Fibroblast of lung (primary cell): ENCODE measurements at regions not wholly inside any gene's neighbourhood (a gene's known extent, or its start where the extent isn't known, plus 50 kb on each side); places are given as distances from the start of the nearest gene placed in this dataset.

Source experiments
- DNase-seq, 2 donors: peaks; one replicate each; pipeline versions ENCODE4 v3.0.0 to v3.0.0-alpha.2; 2010; ENCODE audit warnings: low read depth in 2 of 2
- H2AFZ ChIP-seq: 2 replicates; pipeline ENCODE4 v1.5.1; 2012; ENCODE audit warnings: low read length, control low read depth, inconsistent platforms
- H3K27ac ChIP-seq: 2 replicates; pipeline ENCODE4 v1.5.1; 2011; ENCODE audit warnings: low read length, control low read depth; ENCODE audit not compliant: insufficient read depth
- H3K27me3 ChIP-seq: 2 replicates; pipeline ENCODE4 v1.5.1; 2011; ENCODE audit warnings: mild to moderate bottlenecking, low read length; ENCODE audit not compliant: control insufficient read depth, insufficient read depth
- H3K36me3 ChIP-seq: 2 replicates; pipeline ENCODE4 v1.5.1; 2011; ENCODE audit warnings: low read length; ENCODE audit not compliant: control insufficient read depth, insufficient read depth
- H3K4me1 ChIP-seq: 2 replicates; pipeline ENCODE4 v1.5.1; 2011; ENCODE audit warnings: low read length; ENCODE audit not compliant: control insufficient read depth, insufficient read depth; ENCODE audit errors: extremely low read depth
- H3K4me2 ChIP-seq: 2 replicates; pipeline ENCODE4 v1.5.1; 2011; ENCODE audit warnings: low read length, control low read depth; ENCODE audit not compliant: insufficient read depth; ENCODE audit errors: extremely low read depth
- H3K4me3 ChIP-seq, 4 experiments: fragments of 200-600 bp in 1 of 4; sonication (generic) in 1 of 4; replicated peaks in 1 of 4; 2 replicates each; pipeline ENCODE4 v1.5.1; 2011 to 2016; ENCODE audit warnings: low read length in 4 of 4, low read depth in 3 of 4, mild to moderate bottlenecking in 3 of 4, control low read depth in 2 of 4, inconsistent platforms in 1 of 4, mixed read lengths in 1 of 4; ENCODE audit not compliant: insufficient read depth in 1 of 4; ENCODE audit errors: control extremely low read depth in 1 of 4
- H3K79me2 ChIP-seq: 2 replicates; pipeline ENCODE4 v1.5.1; 2012; ENCODE audit warnings: mild to moderate bottlenecking, low read length, inconsistent platforms; ENCODE audit not compliant: control insufficient read depth, insufficient read depth
- H3K9ac ChIP-seq: 2 replicates; pipeline ENCODE4 v1.5.1; 2011; ENCODE audit warnings: mild to moderate bottlenecking, low read length, control low read depth; ENCODE audit not compliant: insufficient read depth
- H3K9me3 ChIP-seq: 2 replicates; pipeline ENCODE4 v1.5.1; 2012; ENCODE audit warnings: low read depth, low read length; ENCODE audit not compliant: control insufficient read depth, insufficient read depth
- H4K20me1 ChIP-seq: 2 replicates; pipeline ENCODE4 v1.5.1; 2011; ENCODE audit warnings: low read length; ENCODE audit not compliant: control insufficient read depth, insufficient read depth; ENCODE audit errors: extremely low read depth
- CTCF ChIP-seq, 2 donors: IDR thresholded peaks in 1 of 2; conservative IDR thresholded peaks in 1 of 2; 1 replicate in 1 of 2; 2 replicates in 1 of 2; pipeline ENCODE4 v1.5.1; 2011 to 2012; ENCODE audit warnings: low read length in 2 of 2, control low read depth in 1 of 2, inconsistent platforms in 1 of 2, low read depth in 1 of 2, mild to moderate bottlenecking in 1 of 2
- EZH2 ChIP-seq: IDR thresholded peaks from 2 replicates; pipeline ENCODE4 v1.5.1; 2012; ENCODE audit warnings: low read length, control low read depth, mild to moderate bottlenecking; ENCODE audit errors: missing control alignments

- Histone ChIP-seq H3K4me3 (no peak overlapping the region), H4K20me1 (no peaks in the 10 kb centered on the region), H3K36me3 (no peaks in the 10 kb centered on the region), H3K9me3 (no peaks in the 10 kb centered on the region), H3K4me1 (no peaks in the 10 kb centered on the region), H2AFZ (no peak overlapping the region), H3K27me3 (no peaks in the 10 kb centered on the region), H3K79me2 (no peaks in the 10 kb centered on the region), H3K27ac (no peak overlapping the region), H3K4me2 (no peak overlapping the region), H3K9ac (no peak overlapping the region)
- no peak for DNase-seq
- TF ChIP-seq EZH2 (no peak), CTCF (conservative IDR thresholded peaks at IDR 0.05 in 1 of 2, IDR thresholded peaks at IDR 0.05 in 1 of 2; ENCODE audit: low read depth in 1 of 2, low read length in 2 of 2) (no peak)
Observed at GRCh38 chr3:177295116-177295515, 97.8 kb upstream of the TBL1XR1 start.

- no peaks in the 10 kb centered on the region for H4K20me1 ChIP-seq
- no peak overlapping the region for H3K9ac ChIP-seq
- no peak overlapping the region for H3K27ac ChIP-seq
- no peak overlapping the region for H2AFZ ChIP-seq
- H3K4me3 ChIP-seq, result no peak overlapping the region
- no peaks in the 10 kb centered on the region for H3K36me3 ChIP-seq
- TF ChIP-seq CTCF (conservative IDR thresholded peaks at IDR 0.05 in 1 of 2, IDR thresholded peaks at IDR 0.05 in 1 of 2; ENCODE audit: low read depth in 1 of 2, low read length in 2 of 2) (no peak), EZH2 (no peak)
- H3K4me1 ChIP-seq, result no peaks in the 10 kb centered on the region
- no peaks in the 10 kb centered on the region for H3K27me3 ChIP-seq
- H3K9me3 ChIP-seq, result no peaks in the 10 kb centered on the region
- DNase-seq, result no peak
- H3K79me2 ChIP-seq, result no peaks in the 10 kb centered on the region
- no peak overlapping the region for H3K4me2 ChIP-seq
Observed at GRCh38 chr3:177299250-177299649, 102.0 kb upstream of the TBL1XR1 start.

GRCh38 chr3:177300039-177300833 is 103.0 kb upstream of the TBL1XR1 start:
- no peaks in the 10 kb centered on the region for H3K79me2 ChIP-seq
- H3K36me3 ChIP-seq, result no peaks in the 10 kb centered on the region
- no peak for TF ChIP-seq CTCF (conservative IDR thresholded peaks at IDR 0.05 in 1 of 2, IDR thresholded peaks at IDR 0.05 in 1 of 2; ENCODE audit: low read depth in 1 of 2, low read length in 2 of 2)
- TF ChIP-seq EZH2, result no peak
- H3K4me3 ChIP-seq, result no peak overlapping the region
- H4K20me1 ChIP-seq, result no peaks in the 10 kb centered on the region
- H3K9me3 ChIP-seq, result no peaks in the 10 kb centered on the region
- no peaks in the 10 kb centered on the region for H3K27me3 ChIP-seq
- H2AFZ ChIP-seq, result peak overlapping the region; percentile 56
- no peak overlapping the region for H3K27ac ChIP-seq
- no peak overlapping the region for H3K9ac ChIP-seq
- peak; percentile 31 to 78 for DNase-seq
- no peak overlapping the region for H3K4me2 ChIP-seq
- no peaks in the 10 kb centered on the region for H3K4me1 ChIP-seq
